RKO (cell line): ENCODE measurements at regions not wholly inside any gene's neighbourhood (a gene's known extent, or its start where the extent isn't known, plus 50 kb on each side); places are given as distances from the start of the nearest gene placed in this dataset.

Experiments
- DNase-seq: peaks from one replicate; pipeline ENCODE4 v3.0.0-alpha.2; 2016; ENCODE audit warnings: low spot score

- no peak for DNase-seq
Observed at GRCh38 chr13:40456397-40456953, 210.0 kb downstream of the FOXO1 start.

GRCh38 chr13:40456979-40457553 lies 209.4 kb downstream of the FOXO1 start:
- no peak for DNase-seq

DNA sequence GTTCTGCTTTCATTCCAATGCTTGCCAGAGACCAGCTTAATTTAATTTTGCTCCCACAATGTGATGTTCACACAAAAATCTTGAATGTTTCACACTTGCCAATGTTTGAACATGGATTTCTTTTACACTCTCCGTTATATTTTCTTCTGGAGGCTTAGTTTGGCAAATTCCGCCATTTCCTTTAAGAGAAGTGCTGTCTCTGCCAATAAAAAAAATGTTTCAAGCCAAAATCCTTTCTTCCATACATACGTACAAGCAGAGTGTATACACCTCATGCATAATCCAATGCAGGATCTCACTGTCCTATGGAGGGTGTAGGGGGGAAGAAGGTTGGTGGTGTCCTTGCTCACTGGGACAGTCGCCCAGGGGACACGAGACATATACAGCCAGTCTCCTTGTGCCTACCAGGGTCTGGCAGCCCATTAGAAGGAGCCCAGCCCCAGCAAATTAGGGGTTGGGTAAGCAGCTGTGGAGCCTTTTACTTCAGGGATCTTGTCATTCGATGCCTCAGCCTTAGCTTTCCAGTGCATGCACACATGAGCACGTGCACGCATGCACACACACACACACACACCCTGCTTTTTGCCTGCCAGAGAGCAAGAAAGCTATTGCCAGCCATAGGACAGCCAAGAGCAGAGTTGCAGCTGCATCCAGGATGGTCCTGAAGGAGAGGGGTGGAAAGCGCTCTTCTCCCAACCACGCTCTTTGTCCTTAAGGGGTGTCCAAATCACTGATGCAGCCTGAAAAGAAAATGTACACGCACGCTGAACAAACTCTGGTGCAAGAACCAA lies 208.3 kb downstream of the FOXO1 start:
- DNase-seq: no peak

DNA sequence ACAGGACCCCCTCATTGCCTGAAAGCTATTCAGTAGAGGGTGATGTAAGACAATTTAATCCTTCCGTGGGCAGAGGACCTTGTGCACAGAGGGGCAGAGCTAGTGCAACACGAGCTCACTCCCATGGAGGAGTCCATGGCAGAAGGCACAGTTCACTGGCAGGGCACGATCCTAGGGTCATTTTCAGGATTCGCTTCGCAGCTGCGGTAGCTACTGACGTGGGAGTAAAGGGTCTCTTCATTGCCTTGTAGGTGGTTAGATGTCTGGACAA lies 207.8 kb downstream of the FOXO1 start:
- no peak for DNase-seq

DNA sequence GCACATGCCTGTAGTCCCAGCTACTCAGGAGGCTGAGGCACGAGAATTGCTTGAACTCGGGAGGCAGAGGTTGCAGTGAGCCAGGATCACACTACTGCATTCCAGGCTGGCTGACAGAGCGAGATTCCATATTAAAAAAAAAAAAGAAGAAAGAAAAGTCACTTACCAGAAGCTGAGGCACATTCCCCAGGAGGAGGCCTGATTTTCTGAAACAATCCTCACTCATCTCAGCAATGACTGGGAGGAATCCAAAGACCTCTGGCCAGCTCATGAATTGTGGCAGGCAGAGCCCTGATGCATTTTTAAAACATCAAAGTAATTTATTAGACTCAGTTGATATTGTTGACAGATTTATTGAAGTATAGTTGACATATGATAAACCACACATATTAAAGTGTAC lies 206.3 kb downstream of the FOXO1 start:
- no peak for DNase-seq

- no peak for DNase-seq
Observed at GRCh38 chr13:40464337-40465014, 202.0 kb downstream of the FOXO1 start.

DNA sequence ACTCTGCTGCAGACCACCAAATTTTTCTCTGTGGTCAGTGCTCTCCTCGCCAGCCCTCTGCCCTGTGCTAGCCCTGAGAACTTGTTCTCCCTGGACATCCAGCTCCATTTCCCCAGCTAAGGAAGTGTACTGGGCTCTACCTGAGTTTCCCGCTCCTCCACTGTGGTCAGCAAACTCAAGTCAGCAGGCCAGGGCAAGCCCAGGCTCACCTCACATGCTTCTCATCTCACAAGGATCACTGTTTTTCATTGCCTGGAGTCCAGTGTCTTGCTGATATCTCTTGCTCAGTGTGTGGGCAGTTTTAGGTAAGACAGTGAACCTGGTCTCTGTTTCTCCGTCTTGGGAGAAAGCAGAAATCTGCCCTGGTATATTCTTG lies 201.4 kb downstream of the FOXO1 start:
- DNase-seq: no peak

DNA sequence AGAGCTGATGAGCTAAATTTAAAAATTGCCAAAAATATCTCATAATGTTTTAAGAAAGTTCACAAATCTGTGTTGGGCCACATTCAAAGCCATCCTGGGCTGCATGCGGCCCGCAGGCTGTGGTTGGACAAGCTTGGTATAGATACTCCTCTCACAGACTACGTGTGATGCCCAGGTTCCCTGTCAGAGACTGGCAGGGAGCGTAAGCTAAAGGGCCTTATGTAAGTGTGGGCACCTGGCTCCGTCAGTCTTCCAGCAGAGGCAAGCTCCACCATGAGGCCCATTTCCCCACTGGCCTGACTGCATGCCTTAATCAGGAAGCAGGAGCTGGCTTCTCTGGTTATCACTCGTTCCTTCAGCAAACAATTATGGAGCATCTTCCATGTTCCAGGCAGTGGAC lies 200.2 kb downstream of the FOXO1 start:
- DNase-seq: no peak

DNA sequence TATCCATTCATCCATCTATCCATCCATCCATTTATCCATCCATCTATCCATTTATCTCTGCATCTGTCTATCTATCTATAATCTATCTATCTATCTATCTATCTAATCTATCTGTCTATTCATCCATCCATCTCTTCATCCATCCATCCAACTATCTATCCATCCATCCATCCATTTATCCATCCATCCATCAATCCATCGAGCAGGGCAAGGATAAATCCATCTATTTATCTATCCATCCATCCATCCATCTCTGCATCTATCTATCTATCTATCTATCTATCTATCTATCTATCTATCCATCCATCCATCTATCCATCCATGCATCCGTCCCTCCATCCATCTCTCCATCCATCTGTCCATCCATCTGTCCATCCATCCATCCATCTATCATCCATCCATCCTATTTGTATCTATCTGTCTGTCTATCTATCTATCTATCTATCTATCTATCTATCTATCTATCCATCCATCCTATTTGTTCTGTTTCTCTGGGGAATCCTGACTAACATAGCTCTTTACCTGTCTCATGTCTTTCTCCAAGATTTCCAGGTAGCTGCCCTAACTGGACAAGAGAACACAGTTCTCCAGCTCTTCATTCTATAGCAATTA lies 198.1 kb downstream of the FOXO1 start:
- no peak for DNase-seq

DNA sequence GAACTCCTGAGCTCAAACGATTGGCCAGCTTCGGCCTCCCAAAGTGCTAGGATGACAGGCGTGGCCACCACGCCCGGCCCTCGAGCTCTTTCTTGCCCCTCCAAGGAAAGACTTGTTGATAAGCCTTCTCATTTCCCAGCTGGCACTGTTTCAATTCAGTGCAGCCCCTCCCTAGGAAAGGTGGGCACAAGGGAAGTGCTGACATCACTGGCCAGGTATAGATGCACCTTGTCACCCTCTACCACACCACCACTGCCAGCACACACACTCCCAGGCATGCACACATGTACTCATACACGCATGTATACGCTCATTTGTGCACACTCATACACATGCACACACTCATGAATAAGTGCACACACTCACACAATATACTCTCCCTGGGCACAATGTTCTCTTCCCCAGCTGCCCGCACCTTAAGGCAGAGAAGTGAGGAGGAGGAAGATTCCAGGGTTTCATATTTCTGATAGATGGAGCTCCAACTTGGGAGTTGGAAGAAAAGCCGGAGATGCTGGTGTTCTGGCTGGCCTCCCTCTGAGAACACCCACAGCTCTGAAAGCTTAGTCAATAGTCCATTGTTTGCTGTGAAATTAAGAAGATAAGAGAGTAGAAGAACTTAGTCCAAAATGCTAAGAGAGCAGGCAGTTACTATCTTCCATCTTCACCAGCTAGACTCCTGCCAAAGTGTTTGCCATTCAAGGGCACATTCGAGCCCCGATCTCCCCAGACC lies 196.7 kb downstream of the FOXO1 start:
- no peak for DNase-seq

GRCh38 chr13:40470660-40471059 lies 195.8 kb downstream of the FOXO1 start:
- DNase-seq: no peak

GRCh38 chr13:40471076-40471475 lies 195.4 kb downstream of the FOXO1 start:
- DNase-seq: no peak

DNA sequence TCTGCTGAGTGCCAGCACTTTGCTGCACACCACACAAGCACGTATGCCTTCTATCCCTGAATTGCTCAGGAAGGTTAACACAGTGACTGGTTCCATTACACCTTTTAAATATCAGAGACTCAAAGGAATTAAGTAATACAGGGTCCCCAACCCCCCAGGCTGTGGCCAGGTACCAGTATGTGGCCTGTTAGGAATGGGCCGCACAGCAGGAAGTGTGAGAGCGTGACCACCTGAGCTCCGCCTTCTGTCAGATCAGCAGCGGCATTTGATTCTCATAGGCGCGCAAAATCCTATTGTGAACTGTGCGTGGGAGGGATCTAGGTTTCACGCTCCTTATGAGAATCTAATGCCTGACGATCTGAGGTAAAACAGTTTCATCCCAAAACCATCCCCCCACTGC lies 194.5 kb downstream of the FOXO1 start:
- no peak for DNase-seq

GRCh38 chr13:40472427-40473220 lies 193.8 kb downstream of the FOXO1 start:
- DNase-seq: no peak

DNA sequence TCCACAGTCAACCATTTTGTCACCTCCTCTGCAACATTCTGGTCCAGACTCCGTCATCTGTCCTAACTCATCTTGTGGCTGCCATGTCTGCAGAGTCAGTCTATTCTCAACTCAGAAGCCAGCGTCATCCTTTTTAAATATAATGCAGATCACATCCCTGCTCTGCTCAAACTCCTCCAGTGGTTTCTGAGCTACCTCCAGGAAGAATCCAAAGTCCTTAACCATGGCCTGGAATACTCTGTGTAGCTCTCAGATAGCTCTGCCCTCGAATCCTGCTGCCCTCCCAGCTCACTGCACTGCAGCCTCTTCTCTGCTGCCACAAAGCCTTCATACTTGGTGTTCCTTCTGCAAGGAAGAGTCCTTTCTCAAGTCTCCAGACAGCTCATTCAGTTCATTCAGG lies 190.8 kb downstream of the FOXO1 start:
- no peak for DNase-seq

- DNase-seq: no peak
Observed at GRCh38 chr13:40476175-40476958, 190.1 kb downstream of the FOXO1 start.

DNA sequence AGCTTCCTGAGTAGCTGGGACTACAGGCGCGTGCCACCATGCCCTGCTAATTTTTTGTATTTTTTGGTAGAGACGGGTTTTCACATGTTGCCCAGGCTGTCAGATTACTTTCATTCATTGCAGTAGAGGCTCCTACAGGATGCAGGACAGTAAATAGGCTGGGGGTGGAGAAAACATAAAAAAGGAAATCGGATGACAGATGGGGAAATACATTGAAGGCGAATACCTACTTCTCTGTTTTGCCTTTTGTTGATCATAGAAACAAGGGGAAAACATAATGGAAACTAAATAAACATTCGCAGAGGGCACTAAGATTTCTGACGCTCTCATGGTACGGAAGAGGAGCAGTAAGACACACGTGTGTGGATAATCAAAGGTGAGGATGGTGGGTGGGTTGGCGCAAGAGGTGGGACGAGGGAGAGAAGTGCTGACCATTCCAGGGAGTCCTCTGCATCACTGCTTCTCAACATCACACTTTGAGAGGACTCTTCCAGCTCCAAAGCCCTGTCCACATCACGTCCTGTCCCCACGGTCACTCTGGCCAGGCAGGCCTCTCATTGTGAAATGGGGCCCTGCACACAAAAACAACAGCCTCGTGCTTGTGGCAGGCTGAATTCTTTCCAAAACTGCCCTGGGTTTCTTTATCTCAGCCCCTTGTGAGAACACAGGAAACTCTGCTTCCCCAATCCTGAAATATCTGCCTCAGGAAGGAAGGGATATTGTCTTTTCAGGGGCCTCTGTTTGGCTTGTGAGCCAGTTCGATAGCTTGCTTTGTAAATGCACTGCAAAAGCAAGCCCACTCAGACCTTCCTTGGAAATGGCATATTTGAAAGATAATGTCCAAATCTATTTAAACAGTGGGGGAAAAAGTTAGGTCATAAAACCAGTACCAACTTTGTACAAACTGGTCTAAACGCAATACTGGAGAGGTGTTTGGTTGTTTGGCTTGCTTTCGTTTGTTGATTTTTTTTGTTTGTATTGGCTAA lies 188.5 kb downstream of the FOXO1 start:
- no peak for DNase-seq

- no peak for DNase-seq
Observed at GRCh38 chr13:40478775-40479174, 187.7 kb downstream of the FOXO1 start.

- DNase-seq: no peak
Observed at GRCh38 chr13:40479196-40479845, 187.1 kb downstream of the FOXO1 start.
